SW 1271 (cell line): ENCODE measurements at regions not wholly inside any gene's neighbourhood (a gene's known extent, or its start where the extent isn't known, plus 50 kb on each side); places are given as distances from the start of the nearest gene placed in this dataset.
A peak's percentile ranks its signal among the peaks of the same experiment; 100 is the strongest.
"Not testable (repeated sequence)": the region's sequence is repeated elsewhere in the genome, so short reads cannot be mapped to it uniquely, and the experiment has no call there.

Source experiments
- DNase-seq, 2 experiments: peaks; one replicate each; lab custom pipeline; 2025; lab: John Stamatoyannopoulos, UW

GRCh38 chr10:59037506-59037905 lies 138.9 kb upstream of the PHYHIPL start:
- no peak for DNase-seq

GRCh38 chr10:59043358-59043757 lies 133.1 kb upstream of the PHYHIPL start:
- DNase-seq: not testable (repeated sequence)

DNA sequence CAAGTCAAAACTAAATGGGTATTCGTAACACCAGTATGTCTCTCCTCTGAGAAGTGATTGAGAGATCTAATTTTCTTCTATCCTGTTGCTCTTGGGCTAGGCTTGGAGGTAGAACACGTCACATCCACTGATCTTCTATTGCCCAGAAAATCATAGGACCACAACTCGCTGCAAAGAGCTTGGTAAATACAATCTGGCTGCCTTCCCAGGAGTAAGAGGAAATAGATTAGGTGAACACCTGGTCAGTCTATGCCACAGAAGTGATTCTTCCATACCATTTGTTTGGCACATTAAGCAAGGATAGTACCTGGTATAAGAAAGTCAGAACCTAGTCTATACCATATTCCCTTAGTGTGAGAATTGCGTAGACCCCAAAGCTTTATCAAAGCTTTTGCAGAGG lies 129.3 kb upstream of the PHYHIPL start:
- no peak for DNase-seq

- DNase-seq: no peak
Observed at GRCh38 chr10:59047957-59048618, 128.4 kb upstream of the PHYHIPL start.

DNA sequence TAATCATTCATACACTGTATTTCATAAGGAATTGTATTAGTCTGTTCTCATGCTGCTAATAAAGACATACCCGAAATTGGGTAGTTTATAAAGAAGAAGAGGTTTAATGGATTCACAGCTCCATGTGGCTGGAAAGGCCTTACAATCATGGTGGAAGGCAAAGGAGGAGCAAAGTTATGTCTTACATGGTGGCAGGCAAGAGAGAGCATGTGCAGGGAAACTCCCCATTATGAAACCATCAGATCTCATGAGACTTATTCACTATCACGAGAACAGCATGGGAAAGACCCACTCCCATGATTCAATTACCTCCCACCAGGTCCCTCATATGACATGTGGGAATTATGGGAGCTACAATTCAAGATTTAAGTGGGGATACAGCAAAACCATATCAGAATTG lies 122.9 kb upstream of the PHYHIPL start:
- DNase-seq: not testable (repeated sequence)

GRCh38 chr10:59055045-59055444 lies 121.4 kb upstream of the PHYHIPL start:
- no peak for DNase-seq

DNA sequence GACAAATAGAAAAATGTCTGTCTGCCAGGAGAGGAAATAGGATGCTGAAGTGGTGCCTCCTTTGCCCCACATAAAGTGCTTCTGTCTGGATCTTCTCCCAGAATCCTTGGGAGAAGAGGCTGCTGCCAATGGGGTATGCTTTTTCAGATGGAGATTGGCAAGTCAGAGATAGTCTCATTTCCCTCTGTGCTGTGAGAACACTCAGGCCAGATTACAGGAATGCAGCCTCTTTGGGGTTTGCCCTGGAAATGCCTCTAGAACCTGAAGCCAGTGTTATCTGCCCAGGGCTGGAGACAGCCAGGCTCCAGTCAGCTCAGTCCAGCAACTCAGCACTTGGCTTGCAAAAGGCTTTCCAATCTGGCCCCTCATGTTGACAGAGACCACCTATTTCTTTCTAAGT lies 119.1 kb upstream of the PHYHIPL start:
- DNase-seq: no peak

GRCh38 chr10:59060852-59061251 lies 115.6 kb upstream of the PHYHIPL start:
- no peak for DNase-seq

- no peak for DNase-seq
Observed at GRCh38 chr10:59063491-59063890, 113.0 kb upstream of the PHYHIPL start.

DNA sequence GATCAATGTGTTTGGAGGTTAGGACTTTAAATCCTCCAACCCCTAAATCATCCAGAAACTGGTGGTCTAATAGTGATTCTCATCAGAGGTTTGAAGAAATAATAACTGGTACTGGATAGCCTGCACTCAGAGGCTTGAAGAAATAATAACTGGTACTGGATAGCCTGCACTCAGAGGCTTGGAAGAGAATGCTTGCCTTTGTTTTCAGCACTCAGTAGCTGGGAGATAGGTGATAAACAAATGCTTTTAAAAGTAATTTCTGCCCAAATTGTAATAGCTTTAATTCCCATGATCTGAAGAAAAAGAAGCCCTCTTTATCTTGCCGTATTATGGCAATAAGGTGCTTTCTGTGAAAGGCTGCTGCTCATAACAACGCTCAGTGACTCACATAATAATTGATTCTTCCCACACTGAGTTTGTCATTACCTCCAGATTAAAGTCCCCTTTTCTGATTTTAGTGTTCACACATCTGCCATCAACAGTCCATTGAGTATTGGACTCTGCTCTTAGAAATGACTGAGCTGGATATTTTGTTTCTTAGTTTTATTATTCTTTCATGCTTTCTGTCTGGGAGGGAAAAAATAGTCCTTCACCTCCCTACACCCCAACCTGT lies 112.3 kb upstream of the PHYHIPL start:
- DNase-seq: no peak

- DNase-seq: no peak
Observed at GRCh38 chr10:59064759-59065539, 111.5 kb upstream of the PHYHIPL start.

GRCh38 chr10:59068581-59069191 lies 107.8 kb upstream of the PHYHIPL start:
- DNase-seq: no peak

- no peak for DNase-seq
Observed at GRCh38 chr10:59072038-59072437, 104.4 kb upstream of the PHYHIPL start.

DNA sequence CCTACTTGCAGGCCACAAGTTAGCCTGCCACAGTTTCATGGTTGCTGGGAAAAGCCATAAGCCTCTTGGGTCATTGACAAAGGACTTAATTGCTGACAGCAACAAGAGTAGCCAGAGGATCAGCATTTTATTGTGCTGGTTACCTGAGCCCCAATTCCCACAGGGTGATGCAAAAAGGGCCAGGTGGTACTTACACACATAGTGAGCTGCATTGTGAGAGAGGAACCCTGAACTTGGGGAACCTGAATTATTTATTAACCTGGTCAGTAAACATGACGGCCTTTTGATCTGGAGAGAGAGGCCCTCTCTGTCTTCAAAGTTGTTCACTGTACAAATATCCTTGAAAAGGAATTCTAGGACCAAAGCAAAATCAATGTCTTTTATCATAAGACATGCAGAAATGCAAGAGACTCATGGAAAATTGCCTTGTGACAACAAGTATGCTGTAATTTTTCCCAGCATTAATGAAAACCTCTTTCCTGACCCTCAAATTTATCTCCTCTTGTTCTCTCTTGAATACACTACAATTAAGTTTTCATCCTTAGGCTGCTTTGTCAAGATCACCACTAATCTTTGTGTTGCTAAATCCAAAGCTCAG lies 102.9 kb upstream of the PHYHIPL start:
- no peak for DNase-seq

DNA sequence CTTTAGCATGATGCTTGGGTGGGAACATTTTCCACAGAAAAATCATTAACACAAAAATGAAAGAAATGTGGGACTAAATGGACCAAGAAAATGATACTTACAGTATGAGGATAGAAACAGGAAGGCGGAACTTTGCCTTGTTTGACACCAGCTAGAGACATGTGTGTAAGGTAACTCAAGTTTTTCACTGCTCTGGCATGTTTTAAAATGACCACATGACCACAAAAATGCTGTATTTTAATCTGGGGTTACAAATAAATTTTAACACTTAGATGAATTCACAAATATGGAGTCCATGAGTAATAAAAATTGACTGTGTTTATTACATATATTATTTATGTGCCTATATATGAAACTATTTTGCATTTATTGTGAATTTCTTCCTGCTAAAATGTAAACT lies 100.9 kb upstream of the PHYHIPL start:
- no peak for DNase-seq

DNA sequence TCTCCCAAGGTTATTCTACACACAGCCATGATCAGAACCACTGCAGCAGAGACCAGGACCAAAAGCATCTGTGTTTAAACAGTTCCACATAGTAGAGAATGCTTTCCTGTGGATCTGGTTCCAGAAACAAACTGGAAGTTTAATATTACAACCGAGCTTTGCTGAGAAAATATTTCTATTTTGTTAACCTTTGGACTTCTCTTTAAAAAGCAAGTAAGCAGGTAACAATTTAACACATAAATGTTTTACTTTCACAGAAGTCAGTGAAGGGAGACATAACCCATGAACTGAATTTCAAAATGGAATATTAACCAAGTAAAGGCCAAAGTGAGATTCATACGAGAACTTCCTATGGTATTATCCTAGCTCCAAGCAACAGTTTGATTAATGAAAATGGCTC lies 98.6 kb upstream of the PHYHIPL start:
- DNase-seq: no peak

DNA sequence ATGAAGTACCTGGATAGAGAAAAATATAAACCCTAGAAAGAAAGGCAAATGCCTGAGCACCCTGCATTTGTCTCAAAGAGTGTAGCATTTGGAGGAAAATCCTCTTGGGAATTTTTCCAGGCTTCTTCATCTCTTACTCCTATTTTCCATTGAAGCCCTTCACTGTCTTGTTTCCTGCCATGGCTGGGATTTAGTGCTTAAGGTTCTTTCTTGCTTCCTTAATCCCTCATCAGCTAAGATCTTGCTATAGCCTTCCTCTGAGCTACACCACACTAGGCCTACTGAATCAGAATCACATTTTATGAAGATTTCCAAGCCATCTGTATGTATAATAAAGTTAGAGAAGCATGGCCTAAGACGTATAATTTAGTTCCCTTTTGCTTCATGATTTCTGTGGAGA lies 97.5 kb upstream of the PHYHIPL start:
- DNase-seq: no peak

DNA sequence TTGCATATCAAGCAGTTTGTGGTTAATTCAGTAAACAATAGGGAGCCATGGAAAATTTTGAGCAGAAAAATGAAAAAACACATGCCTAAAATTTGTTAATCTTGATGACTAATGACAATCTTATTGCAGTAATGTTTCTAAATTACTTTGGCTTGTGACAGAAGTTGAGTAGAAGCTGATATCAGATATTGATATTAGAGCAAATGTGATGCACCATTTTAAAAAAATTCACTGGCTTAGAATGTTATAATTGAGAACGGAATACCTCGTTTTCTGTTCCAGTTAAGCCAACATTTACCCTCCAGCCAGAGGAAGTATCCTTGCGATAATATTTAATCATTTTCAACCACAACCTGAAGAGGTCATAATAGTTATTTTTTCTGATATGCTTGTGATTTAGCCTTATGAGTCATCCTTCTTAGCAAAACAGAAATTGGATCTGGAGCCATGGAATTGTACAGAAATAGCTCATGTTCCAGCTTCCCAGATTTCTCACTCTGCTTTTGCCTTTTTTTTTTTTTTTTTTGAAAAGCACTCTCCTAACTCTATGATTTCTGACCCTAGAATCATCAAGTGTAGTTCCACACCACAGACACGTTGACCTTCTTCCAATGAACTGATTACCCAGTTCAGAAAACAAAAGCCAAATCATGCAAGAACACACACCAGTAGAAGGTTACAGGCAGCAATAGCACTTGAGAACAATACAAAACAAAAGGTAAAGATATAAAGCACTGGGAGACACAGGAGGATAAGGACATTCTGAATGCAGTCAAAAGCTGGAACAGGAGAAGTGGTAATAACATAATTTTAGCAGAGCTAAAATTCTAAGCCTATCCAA lies 96.8 kb upstream of the PHYHIPL start:
- DNase-seq: peak in 1 of 2 experiments; percentile 15

GRCh38 chr10:59082249-59082648 lies 94.2 kb upstream of the PHYHIPL start:
- DNase-seq: no peak

GRCh38 chr10:59085054-59085453 lies 91.4 kb upstream of the PHYHIPL start:
- no peak for DNase-seq

GRCh38 chr10:59085711-59086502 lies 90.5 kb upstream of the PHYHIPL start:
- no peak for DNase-seq
